Uterus (tissue), 2 donors: ENCODE measurements at regions not wholly inside any gene's neighbourhood (a gene's known extent, or its start where the extent isn't known, plus 50 kb on each side); places are given as distances from the start of the nearest gene placed in this dataset.
"Not testable (repeated sequence)": the region's sequence is repeated elsewhere in the genome, so short reads cannot be mapped to it uniquely, and the experiment has no call there.

Experiments used
- POLR2A ChIP-seq, 2 donors: fragments of 450-650 bp; IDR thresholded peaks; one replicate each; pipeline ENCODE4 v1.6.1; 2016; ENCODE audit warnings: antibody characterized with exemption in 2 of 2, mild to moderate bottlenecking in 1 of 2, moderate library complexity in 1 of 2
- TF ChIP-seq, protein P1 (sequence below), 4 experiments: fragments of 200-600 bp in 2 of 4; fragments of 450-650 bp in 2 of 4; sonication (generic) in 2 of 4; IDR thresholded peaks; one replicate each; pipeline ENCODE4 v1.5.1; 2016 to 2019; ENCODE audit warnings: antibody characterized with exemption in 4 of 4, mild to moderate bottlenecking in 2 of 4, moderate library complexity in 1 of 4

DNA sequence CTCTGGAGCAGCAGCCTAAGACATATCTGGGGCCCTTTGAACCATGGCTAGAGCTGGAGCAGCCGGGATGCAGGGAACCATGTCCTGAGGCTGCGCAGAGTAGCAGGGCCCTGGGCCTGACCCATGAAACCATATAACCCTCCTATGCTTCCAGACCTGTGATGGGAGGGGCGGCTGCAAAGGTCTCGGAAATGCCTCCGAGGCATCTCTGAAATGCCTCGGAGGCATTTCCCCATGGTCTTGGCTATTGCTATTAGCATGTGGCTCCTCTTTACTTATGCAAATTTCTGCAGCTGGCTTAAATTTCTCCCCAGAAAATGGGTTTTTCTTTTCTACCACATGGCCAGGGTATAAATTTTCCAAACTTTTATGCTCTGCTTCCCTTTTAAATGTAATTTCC is 302.1 kb upstream of the NOTCH2NLA start:
- TF ChIP-seq, protein P1, sequence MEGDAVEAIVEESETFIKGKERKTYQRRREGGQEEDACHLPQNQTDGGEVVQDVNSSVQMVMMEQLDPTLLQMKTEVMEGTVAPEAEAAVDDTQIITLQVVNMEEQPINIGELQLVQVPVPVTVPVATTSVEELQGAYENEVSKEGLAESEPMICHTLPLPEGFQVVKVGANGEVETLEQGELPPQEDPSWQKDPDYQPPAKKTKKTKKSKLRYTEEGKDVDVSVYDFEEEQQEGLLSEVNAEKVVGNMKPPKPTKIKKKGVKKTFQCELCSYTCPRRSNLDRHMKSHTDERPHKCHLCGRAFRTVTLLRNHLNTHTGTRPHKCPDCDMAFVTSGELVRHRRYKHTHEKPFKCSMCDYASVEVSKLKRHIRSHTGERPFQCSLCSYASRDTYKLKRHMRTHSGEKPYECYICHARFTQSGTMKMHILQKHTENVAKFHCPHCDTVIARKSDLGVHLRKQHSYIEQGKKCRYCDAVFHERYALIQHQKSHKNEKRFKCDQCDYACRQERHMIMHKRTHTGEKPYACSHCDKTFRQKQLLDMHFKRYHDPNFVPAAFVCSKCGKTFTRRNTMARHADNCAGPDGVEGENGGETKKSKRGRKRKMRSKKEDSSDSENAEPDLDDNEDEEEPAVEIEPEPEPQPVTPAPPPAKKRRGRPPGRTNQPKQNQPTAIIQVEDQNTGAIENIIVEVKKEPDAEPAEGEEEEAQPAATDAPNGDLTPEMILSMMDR (IDR thresholded peaks at IDR 0.05): not testable (repeated sequence)
- not testable (repeated sequence) for TF ChIP-seq POLR2A (IDR thresholded peaks at IDR 0.05)
